Testis (tissue), 2 donors: ENCODE measurements at regions not wholly inside any gene's neighbourhood (a gene's known extent, or its start where the extent isn't known, plus 50 kb on each side); places are given as distances from the start of the nearest gene placed in this dataset.

Experiments
- POLR2A ChIP-seq: fragments of 450-650 bp; IDR thresholded peaks from one replicate; pipeline ENCODE4 v1.6.1; 2017; ENCODE audit warnings: antibody characterized with exemption, mild to moderate bottlenecking, moderate library complexity
- TF ChIP-seq, protein P1 (sequence below), 3 experiments: fragments of 450-650 bp in 2 of 3; fragments of 200-600 bp in 1 of 3; sonication (generic) in 1 of 3; IDR thresholded peaks; one replicate each; pipeline ENCODE4 v1.5.1; 2016 to 2019; ENCODE audit warnings: antibody characterized with exemption in 3 of 3, mild to moderate bottlenecking in 2 of 3, moderate library complexity in 1 of 3

DNA sequence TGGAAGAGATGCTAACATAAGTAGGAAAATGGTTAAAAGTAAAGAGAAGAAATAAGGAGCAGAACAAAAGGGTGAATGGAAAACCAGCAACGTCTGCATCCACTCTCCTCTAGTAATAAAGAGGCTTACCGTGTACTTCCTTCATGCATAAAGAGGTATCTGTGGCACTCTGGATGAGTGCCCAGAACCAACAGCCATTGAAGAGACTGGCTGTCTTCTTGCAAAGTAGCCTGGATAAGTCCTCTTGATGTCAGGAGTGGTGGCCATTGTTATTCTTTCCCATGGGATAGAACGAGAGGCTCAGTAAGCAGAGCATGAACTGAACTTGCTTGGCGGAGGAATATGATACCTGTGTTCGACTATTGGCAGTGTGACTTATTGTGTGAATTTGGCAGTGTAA, 186.2 kb upstream of the RASGRP1 start:
- TF ChIP-seq, protein P1, sequence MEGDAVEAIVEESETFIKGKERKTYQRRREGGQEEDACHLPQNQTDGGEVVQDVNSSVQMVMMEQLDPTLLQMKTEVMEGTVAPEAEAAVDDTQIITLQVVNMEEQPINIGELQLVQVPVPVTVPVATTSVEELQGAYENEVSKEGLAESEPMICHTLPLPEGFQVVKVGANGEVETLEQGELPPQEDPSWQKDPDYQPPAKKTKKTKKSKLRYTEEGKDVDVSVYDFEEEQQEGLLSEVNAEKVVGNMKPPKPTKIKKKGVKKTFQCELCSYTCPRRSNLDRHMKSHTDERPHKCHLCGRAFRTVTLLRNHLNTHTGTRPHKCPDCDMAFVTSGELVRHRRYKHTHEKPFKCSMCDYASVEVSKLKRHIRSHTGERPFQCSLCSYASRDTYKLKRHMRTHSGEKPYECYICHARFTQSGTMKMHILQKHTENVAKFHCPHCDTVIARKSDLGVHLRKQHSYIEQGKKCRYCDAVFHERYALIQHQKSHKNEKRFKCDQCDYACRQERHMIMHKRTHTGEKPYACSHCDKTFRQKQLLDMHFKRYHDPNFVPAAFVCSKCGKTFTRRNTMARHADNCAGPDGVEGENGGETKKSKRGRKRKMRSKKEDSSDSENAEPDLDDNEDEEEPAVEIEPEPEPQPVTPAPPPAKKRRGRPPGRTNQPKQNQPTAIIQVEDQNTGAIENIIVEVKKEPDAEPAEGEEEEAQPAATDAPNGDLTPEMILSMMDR (IDR thresholded peaks at IDR 0.05), result no peak
- TF ChIP-seq POLR2A, result no peak
